Caco-2 (cell line): ENCODE measurements at regions not wholly inside any gene's neighbourhood (a gene's known extent, or its start where the extent isn't known, plus 50 kb on each side); places are given as distances from the start of the nearest gene placed in this dataset.

ENCODE experiments used
- BruUV-seq: library from RNA; stranded (reverse); fragments of 400-500 nt; replicated peaks from 2 replicates; lab custom pipeline; 2021; lab: Mats Ljungman, UMichigan
- CTCF ChIA-PET: fragments of 300-600 bp; sonication (Branson Sonifier 250); formaldehyde crosslinking; loops from one replicate; lab custom pipeline; 2022; ENCODE audit warnings: antibody characterized with exemption; lab: Charles Lee
- POLR2A ChIA-PET: fragments of 300-600 bp; sonication (Branson Sonifier 250); formaldehyde crosslinking; loops from one replicate; lab custom pipeline; 2022; ENCODE audit warnings: antibody characterized with exemption; lab: Charles Lee
- DNase-seq, 2 experiments: peaks; one replicate each; pipeline versions ENCODE4 v3.0.0 to v3.0.0-alpha.2; 2020 to 2022
- H3K27me3 ChIP-seq: replicated peaks from 2 replicates; pipeline ENCODE4 v1.6.0; 2011; ENCODE audit warnings: low read length; ENCODE audit not compliant: control insufficient read depth, insufficient read depth
- H3K36me3 ChIP-seq: 2 replicates; pipeline ENCODE4 v1.5.1; 2011; ENCODE audit warnings: low read length; ENCODE audit not compliant: control insufficient read depth, insufficient read depth
- H3K4me1 ChIP-seq: fragments of 250-450 bp; sonication (Bioruptor Pico); 2 replicates; pipeline ENCODE4 v1.5.1; 2020; ENCODE audit warnings: mild to moderate bottlenecking
- H3K4me3 ChIP-seq: 2 replicates; pipeline ENCODE4 v1.5.1; 2011; ENCODE audit warnings: low read depth, mild to moderate bottlenecking, control low read depth, low read length
- H3K9me3 ChIP-seq: fragments of 250-450 bp; sonication (Bioruptor Pico); 2 replicates; pipeline ENCODE4 v1.5.1; 2020; ENCODE audit warnings: mild to moderate bottlenecking, moderate library complexity
- H3K27ac Mint-ChIP-seq: one replicate; pipeline ENCODE4 v1.8.0; 2022; ENCODE audit warnings: mixed read lengths; ENCODE audit not compliant: unreplicated experiment
- H3K27me3 Mint-ChIP-seq: one replicate; pipeline ENCODE4 v1.8.0; 2022; ENCODE audit warnings: mixed read lengths; ENCODE audit not compliant: insufficient read depth, unreplicated experiment
- H3K36me3 Mint-ChIP-seq: one replicate; pipeline ENCODE4 v1.8.0; 2022; ENCODE audit warnings: mild to moderate bottlenecking, mixed read lengths; ENCODE audit not compliant: insufficient read depth, unreplicated experiment
- H3K4me1 Mint-ChIP-seq: one replicate; pipeline ENCODE4 v1.8.0; 2022; ENCODE audit warnings: low read depth, mixed read lengths; ENCODE audit not compliant: unreplicated experiment
- H3K4me3 Mint-ChIP-seq: one replicate; pipeline ENCODE4 v1.8.0; 2022; ENCODE audit warnings: mild to moderate bottlenecking, moderate library complexity, mixed read lengths; ENCODE audit not compliant: unreplicated experiment
- H3K9me3 Mint-ChIP-seq: one replicate; pipeline ENCODE4 v1.8.0; 2022; ENCODE audit warnings: mixed read lengths; ENCODE audit not compliant: unreplicated experiment
- intact Hi-C: fragments of 100-400 bp; cut with micrococcal nuclease; formaldehyde crosslinking; loops from one replicate; pipeline ENCODE4 v1.10.0; 2022; ENCODE audit not compliant: unreplicated experiment
- TF ChIP-seq, protein P1 (sequence below), 2 experiments: fragments of 200-600 bp in 1 of 2; IDR thresholded peaks; 1 replicate in 1 of 2; 2 replicates in 1 of 2; pipeline versions ENCODE4 v1.5.1 to v1.8.0; 2011 to 2022; ENCODE audit warnings: antibody characterized with exemption in 1 of 2, control low read depth in 1 of 2, inconsistent platforms in 1 of 2, low read depth in 1 of 2, low read length in 1 of 2, mild to moderate bottlenecking in 1 of 2, moderate library complexity in 1 of 2; ENCODE audit not compliant: insufficient read depth in 1 of 2, severe bottlenecking in 1 of 2, unreplicated experiment in 1 of 2

DNA sequence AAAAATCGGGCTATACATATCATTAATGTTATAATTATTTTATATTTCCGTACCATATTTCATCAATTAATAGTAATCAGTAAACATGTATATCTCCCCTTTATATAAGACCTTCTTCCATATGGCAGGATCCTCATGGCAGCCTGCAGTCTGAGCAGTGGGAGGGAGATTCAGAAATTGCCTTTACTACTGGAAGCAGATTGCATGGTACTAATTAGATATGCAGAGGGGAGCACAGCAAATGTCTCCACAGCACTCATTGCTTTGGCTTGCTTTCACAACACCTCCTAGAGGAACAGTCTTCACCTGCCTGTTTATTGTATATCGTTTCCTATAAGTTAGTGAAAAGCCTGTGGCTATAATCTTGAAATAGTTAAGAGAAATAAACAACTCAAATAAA, 585.8 kb upstream of the GOT2 start:
- no peaks in the 10 kb centered on the region; the same call in 1 of the 2 replicates for H3K9me3 ChIP-seq
- no peaks in the 10 kb centered on the region for H3K36me3 ChIP-seq
- H3K4me1 ChIP-seq = no peaks in the 10 kb centered on the region
- no TSS peak for BruUV-seq
- no peak overlapping the region for H3K27ac Mint-ChIP-seq
- intact Hi-C loops = no loop called here
- no peaks in the 10 kb centered on the region for H3K9me3 Mint-ChIP-seq
- H3K4me1 Mint-ChIP-seq = no peaks in the 10 kb centered on the region
- ChIA-PET POLR2A (no interaction called here), CTCF (no interaction called here)
- no peak overlapping the region for H3K4me3 Mint-ChIP-seq
- H3K4me3 ChIP-seq = no peak overlapping the region
- TF ChIP-seq, protein P1, sequence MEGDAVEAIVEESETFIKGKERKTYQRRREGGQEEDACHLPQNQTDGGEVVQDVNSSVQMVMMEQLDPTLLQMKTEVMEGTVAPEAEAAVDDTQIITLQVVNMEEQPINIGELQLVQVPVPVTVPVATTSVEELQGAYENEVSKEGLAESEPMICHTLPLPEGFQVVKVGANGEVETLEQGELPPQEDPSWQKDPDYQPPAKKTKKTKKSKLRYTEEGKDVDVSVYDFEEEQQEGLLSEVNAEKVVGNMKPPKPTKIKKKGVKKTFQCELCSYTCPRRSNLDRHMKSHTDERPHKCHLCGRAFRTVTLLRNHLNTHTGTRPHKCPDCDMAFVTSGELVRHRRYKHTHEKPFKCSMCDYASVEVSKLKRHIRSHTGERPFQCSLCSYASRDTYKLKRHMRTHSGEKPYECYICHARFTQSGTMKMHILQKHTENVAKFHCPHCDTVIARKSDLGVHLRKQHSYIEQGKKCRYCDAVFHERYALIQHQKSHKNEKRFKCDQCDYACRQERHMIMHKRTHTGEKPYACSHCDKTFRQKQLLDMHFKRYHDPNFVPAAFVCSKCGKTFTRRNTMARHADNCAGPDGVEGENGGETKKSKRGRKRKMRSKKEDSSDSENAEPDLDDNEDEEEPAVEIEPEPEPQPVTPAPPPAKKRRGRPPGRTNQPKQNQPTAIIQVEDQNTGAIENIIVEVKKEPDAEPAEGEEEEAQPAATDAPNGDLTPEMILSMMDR (IDR thresholded peaks at IDR 0.05; ENCODE audit: insufficient read depth in 1 of 2, low read depth in 1 of 2, low read length in 1 of 2, severe bottlenecking in 1 of 2, unreplicated experiment in 1 of 2) = no peak
- no peak for DNase-seq
- no peaks in the 10 kb centered on the region for H3K36me3 Mint-ChIP-seq
- H3K27me3 Mint-ChIP-seq = peaks cover 4% of the 10 kb centered on the region
- H3K27me3 ChIP-seq = no peaks in the 10 kb centered on the region

DNA sequence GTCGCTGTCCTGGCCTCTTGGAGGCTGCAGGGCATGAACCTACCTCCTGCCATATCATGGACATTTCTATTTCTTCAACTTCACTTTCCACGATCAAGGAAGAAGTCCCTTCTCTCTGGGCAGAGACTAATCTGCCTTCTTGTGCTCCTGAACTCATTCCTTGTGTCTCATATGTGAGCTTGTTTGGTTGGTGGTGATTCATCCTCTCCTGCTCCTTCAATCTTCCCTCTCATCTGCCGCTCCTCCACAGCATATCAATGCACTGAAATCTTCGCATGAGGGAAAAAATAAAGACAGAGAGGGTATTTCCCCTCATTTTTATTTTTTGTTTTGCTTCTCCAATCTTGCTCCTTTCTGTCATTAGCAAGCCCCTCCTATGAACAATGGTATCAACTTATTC, 571.7 kb upstream of the GOT2 start:
- BruUV-seq = no TSS peak
- POLR2A ChIA-PET = no interaction called here
- no peaks in the 10 kb centered on the region for H3K27me3 ChIP-seq
- H3K4me1 ChIP-seq = no peaks in the 10 kb centered on the region
- H3K36me3 Mint-ChIP-seq = no peaks in the 10 kb centered on the region
- no peak overlapping the region for H3K4me3 Mint-ChIP-seq
- H3K27ac Mint-ChIP-seq = no peak overlapping the region
- H3K9me3 ChIP-seq = no peaks in the 10 kb centered on the region
- CTCF ChIA-PET = no interaction called here
- no peaks in the 10 kb centered on the region for H3K36me3 ChIP-seq
- no peaks in the 10 kb centered on the region for H3K9me3 Mint-ChIP-seq
- intact Hi-C loops = no loop called here
- H3K27me3 Mint-ChIP-seq = no peaks in the 10 kb centered on the region
- no peak for DNase-seq
- H3K4me3 ChIP-seq = no peak overlapping the region
- TF ChIP-seq, protein P1 (IDR thresholded peaks at IDR 0.05; ENCODE audit: insufficient read depth in 1 of 2, low read depth in 1 of 2, low read length in 1 of 2, severe bottlenecking in 1 of 2, unreplicated experiment in 1 of 2) = no peak
- no peaks in the 10 kb centered on the region for H3K4me1 Mint-ChIP-seq

DNA sequence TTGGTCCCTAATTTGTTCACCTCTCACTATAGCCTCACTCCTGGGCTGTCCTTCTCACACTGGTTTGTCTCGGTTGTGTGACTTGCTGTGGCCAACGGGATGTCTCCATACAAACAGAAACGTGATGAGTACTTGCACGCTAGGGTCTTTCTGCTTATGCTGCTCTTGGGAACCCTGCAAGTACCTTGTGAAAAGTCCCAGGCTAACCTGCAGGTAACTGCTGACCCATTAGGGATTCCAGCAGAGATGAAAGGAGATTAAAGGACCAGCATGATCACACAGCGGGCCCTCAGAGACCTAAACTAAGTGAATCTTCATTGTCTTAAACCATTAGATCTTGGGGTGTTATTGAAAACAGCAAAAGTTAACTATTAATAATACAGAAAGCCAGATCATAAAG, 562.8 kb upstream of the GOT2 start:
- H3K4me1 Mint-ChIP-seq = no peaks in the 10 kb centered on the region
- Histone ChIP-seq H3K4me3 (no peak overlapping the region), H3K4me1 (no peaks in the 10 kb centered on the region), H3K27me3 (no peaks in the 10 kb centered on the region), H3K36me3 (no peaks in the 10 kb centered on the region), H3K9me3 (no peaks in the 10 kb centered on the region)
- H3K27me3 Mint-ChIP-seq = peaks cover 12% of the 10 kb centered on the region
- H3K9me3 Mint-ChIP-seq = no peaks in the 10 kb centered on the region
- ChIA-PET POLR2A (no interaction called here), CTCF (no interaction called here)
- no TSS peak for BruUV-seq
- H3K4me3 Mint-ChIP-seq = no peak overlapping the region
- intact Hi-C loops = no loop called here
- H3K27ac Mint-ChIP-seq = no peak overlapping the region
- no peaks in the 10 kb centered on the region for H3K36me3 Mint-ChIP-seq
- DNase-seq = no peak
- TF ChIP-seq, protein P1 (IDR thresholded peaks at IDR 0.05; ENCODE audit: insufficient read depth in 1 of 2, low read depth in 1 of 2, low read length in 1 of 2, severe bottlenecking in 1 of 2, unreplicated experiment in 1 of 2) = no peak
